Activated effector memory CD4-positive, alpha-beta T cell treated with anti-CD3 and anti-CD28 coated beads, Interleukin-2, amount 50 U/mL, for 16 hours (primary cell): ENCODE measurements at regions not wholly inside any gene's neighbourhood (a gene's known extent, or its start where the extent isn't known, plus 50 kb on each side); places are given as distances from the start of the nearest gene placed in this dataset.
"Not testable (repeated sequence)": the region's sequence is repeated elsewhere in the genome, so short reads cannot be mapped to it uniquely, and the experiment has no call there.

Source experiments
- DNase-seq: peaks from one replicate; pipeline ENCODE4 v3.0.0-alpha.2; 2020

DNA sequence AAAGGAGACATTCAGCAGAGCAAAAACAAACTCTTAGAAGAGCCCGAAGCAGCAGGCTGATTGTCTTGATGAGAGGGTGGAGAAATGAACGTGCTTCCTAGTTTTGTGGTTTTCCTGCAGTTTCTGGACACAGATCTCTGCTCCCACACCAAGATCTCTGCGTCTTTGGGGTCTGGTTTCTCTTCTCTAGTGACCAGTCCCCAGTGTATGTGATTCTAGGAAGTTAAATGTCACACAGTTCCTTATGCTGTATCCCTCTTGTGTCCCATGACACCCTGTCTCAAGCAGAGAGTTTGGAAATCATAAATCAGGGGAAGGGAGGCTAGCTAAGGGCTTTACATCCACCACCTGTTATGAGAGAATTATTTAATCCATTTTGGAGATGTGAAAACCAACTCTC, 55.4 kb upstream of the KLF14 start:
- no peak for DNase-seq

- no peak for DNase-seq
Observed at GRCh38 chr7:130791746-130792145, 57.7 kb upstream of the KLF14 start.

- DNase-seq = no peak
Observed at GRCh38 chr7:130793855-130794618, 60.0 kb upstream of the KLF14 start.

GRCh38 chr7:130794619-130794922, 60.6 kb upstream of the KLF14 start:
- DNase-seq = no peak

DNA sequence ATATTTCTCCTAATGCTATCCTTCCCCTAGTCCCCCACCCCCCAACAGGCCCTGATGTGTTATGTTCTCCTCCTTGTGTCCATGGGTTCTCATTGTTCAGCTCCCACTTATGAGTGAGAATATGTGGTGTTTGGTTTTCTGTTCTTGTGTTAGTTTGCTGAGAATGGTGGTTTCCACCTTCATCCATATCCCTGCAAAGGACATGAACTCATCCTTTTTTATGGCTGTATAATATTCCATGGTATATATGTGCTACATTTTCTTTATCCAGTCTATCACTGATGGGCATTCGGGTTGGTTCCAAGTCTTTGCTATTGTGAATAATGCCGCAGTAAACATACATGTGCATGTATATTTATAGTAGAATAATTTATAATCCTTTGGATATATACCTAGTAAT, 62.4 kb upstream of the KLF14 start:
- DNase-seq = not testable (repeated sequence)

- DNase-seq = no peak
Observed at GRCh38 chr7:130803127-130803526, 69.1 kb upstream of the KLF14 start.

DNA sequence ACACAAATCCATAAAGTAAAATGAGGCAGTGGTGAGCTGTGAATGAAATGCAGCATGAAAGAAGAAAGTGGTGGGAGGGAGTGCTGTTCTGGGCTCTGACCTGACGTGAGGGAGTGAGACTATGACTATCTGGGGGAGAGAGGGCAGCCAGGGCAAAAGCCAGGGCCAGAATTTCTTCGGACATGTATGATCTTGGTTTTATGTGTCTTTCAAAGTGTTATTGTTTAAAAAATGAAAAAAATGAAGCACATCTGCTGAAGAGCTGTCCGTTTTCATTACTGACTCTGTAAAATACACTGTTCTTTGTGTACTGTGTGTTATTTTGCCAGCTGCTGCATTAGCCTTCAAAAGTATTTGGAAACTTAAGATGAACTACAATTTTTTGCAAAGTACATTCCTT, 70.2 kb upstream of the KLF14 start:
- no peak for DNase-seq

- DNase-seq = not testable (repeated sequence)
Observed at GRCh38 chr7:130812819-130813218, 78.8 kb upstream of the KLF14 start.

GRCh38 chr7:130814778-130815335, 80.8 kb upstream of the KLF14 start:
- no peak for DNase-seq

- DNase-seq = no peak
Observed at GRCh38 chr7:130818056-130818455, 84.0 kb upstream of the KLF14 start.

DNA sequence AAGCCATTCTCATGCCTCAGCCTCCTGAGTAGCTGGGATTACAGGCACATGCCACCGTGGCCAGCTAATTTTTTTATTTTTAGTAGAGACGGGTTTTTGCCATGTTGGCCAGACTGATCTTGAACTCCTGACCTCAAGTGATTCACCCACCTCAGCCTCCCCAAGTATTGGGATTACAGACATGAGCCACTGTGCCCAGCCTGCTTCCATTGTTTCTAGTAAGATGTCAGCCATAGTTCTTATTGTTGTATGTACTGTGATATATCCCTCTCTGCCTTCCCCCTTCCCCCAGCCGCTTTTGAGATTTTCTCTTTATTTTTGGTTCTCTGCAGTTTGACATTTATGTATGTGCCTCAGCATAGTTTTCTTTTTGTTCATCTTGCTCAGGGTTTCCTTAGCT, 87.9 kb upstream of the KLF14 start:
- DNase-seq = no peak

DNA sequence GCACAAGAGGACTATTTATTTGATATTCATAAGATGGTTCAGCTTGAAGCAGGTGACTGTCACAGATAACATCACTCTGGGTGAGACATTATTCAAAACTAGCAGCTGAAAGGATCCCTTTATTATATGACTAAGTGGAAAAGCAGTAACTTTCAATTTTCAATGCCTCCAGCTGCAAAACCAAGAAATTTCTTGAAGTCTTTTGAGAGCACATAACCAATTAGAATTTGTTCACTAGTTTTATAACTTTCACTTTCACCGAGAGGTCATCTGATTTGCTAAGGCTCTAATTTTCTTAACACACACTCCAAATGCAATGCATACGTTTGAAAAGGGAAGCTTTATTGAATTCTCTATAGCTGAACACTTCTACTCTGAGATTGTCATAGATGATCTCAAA, 88.6 kb upstream of the KLF14 start:
- no peak for DNase-seq

DNA sequence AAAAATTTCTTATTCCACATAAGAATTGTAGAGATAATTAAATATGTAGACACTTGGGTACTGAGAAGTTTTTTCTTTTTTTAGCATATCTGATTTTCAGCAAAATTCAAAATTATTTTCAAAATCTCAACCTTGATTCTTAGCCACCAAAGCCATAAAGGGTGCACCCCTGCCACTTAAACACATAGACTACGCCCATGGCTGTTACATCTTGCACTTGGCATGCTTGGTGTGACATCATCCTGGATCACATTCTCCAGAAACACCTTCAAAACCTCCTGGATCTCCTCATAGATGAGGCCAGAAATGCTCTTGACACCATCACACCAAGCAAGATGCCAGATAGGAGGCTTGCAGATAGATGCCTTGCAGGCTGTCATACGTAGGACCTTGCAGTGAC, 89.1 kb upstream of the KLF14 start:
- DNase-seq = no peak

GRCh38 chr7:130825819-130826218, 91.8 kb upstream of the KLF14 start:
- no peak for DNase-seq

DNA sequence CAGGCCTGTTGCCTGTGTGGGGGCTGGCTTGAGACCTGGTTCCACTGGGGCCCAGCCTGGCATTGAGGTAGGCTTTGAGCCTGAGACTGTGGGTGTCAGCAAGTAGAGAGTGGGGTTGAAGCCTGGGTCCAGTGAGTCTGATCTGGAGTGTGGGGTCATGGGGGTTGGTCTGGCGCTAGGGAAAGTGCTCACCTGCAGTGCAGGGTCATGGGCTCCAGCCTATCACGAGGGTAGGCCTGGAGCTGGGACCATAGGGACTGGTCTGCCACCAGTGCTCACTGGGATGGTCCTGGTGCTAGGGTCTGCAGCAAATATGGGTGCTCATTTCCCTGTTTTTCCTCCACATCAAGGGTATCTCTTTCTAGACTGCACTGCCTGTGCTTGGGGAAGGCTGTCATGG, 95.4 kb upstream of the KLF14 start:
- no peak for DNase-seq

- DNase-seq = no peak
Observed at GRCh38 chr7:130831322-130831721, 97.3 kb upstream of the KLF14 start.

- DNase-seq = no peak
Observed at GRCh38 chr7:130831817-130832481, 97.9 kb upstream of the KLF14 start.

GRCh38 chr7:130838738-130839137, 104.7 kb upstream of the KLF14 start:
- DNase-seq = no peak

GRCh38 chr7:130840599-130840998, 106.6 kb upstream of the KLF14 start:
- no peak for DNase-seq

GRCh38 chr7:130841416-130841815, 107.4 kb upstream of the KLF14 start:
- DNase-seq = no peak

- no peak for DNase-seq
Observed at GRCh38 chr7:130843703-130844102, 109.7 kb upstream of the KLF14 start.

GRCh38 chr7:130844811-130845580, 111.0 kb upstream of the KLF14 start:
- no peak for DNase-seq

- no peak for DNase-seq
Observed at GRCh38 chr7:130845581-130846085, 111.6 kb upstream of the KLF14 start.

DNA sequence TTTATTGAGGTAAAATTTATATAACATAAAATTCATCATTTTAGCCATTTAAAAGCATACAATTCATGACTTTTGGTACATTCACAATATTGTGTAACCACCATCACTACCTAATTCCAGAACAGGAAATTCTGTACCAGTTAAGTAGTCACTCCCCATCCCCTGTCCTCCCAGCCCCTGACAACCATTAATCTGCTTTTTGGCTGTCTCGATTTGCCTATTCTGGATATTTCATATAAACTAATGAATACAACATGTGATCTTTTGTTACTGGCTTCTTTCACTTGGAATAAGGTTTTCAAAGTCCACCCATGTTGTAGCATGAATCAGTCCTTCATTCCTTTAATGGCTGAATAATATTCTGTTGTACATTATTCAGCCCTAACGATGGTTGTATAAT, 115.6 kb upstream of the KLF14 start:
- DNase-seq = no peak
